ENCODE measurements at regions not wholly inside any gene's neighbourhood (a gene's known extent, or its start where the extent isn't known, plus 50 kb on each side); places are given as distances from the start of the nearest gene placed in this dataset.

DNA sequence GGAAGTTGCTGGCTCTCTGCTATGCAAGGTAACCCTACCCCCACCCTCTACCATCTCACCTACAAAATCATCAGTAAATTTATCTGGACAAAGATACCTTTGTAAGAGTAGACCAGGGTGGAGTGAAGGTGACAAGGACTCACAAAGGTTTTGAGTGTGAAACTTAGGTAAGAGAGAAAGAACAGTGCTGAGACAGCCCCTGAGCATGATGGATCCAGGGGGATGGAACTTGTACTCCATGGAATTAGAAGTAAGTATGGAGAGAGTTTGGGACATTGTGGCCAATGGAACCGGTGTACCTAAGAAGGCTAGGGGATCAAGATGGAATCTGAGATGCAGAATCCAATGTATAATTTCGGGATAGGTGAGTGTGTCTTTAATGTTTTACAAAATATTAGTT lies 153.0 kb upstream of the NSMCE3 start:
- Histone ChIP-seq H3K4me3 (ENCODE audit: low read depth, low read length) (no peak overlapping the region), H3K36me3 (ENCODE audit: insufficient read depth) (no peaks in the 10 kb centered on the region), H3K27ac (ENCODE audit: low read depth) (no peak overlapping the region), H3K4me1 (ENCODE audit: insufficient read depth) (no peaks in the 10 kb centered on the region)
- no peak for DNase-seq (ENCODE audit: extremely low spot score)
- WGBS: 95% methylated on average over 2 of the region's 2 CpGs

DNA sequence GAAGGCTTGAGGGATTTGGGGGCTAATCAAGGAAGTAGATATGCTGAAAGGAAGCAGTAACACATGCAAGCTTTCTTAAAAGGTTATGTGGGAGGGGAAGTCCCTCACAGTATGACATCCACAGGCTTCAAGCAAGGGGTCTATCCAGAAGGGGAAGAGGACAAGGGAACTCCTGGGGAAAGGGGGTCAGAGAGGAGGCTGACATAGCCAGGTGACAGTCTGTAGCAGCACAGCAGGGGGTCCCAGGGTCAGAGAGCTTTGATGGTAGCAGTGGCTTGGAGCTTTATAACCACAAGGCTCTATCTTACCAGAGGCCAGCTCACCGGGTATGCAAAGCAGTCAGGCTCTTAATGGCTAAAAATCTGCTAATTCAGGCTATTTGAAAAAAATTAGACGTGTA lies 150.6 kb upstream of the NSMCE3 start:
- WGBS: 78% methylated on average over 2 of the region's 2 CpGs
- DNase-seq (ENCODE audit: extremely low spot score): no peak
- Histone ChIP-seq H3K36me3 (ENCODE audit: insufficient read depth) (no peaks in the 10 kb centered on the region), H3K27ac (ENCODE audit: low read depth) (no peak overlapping the region), H3K4me1 (ENCODE audit: insufficient read depth) (no peaks in the 10 kb centered on the region), H3K4me3 (ENCODE audit: low read depth, low read length) (no peak overlapping the region)

DNA sequence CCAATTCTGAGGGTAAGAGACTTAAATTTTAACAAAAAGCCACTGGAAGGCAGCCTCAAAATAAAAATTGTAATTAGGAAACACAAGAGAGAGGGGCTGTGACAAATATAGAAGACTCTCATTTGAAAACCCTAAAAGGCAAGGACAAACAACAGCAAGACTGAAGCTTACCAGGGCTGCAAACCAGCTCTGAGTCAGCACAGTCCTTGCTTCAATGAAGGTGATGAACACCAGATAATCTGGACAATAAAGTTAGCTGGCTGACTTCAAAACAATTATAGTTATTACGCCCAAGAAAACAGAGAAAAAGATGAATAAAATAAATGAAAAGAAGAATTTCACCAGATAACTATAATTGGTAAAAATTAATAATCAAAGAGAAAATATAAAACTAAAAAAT lies 149.3 kb upstream of the NSMCE3 start:
- Histone ChIP-seq H3K4me1 (ENCODE audit: insufficient read depth) (no peaks in the 10 kb centered on the region), H3K27ac (ENCODE audit: low read depth) (no peak overlapping the region), H3K4me3 (ENCODE audit: low read depth, low read length) (no peak overlapping the region), H3K36me3 (ENCODE audit: insufficient read depth) (no peaks in the 10 kb centered on the region)
- 77% methylated on average over 1 of the region's 1 CpG for WGBS
- no peak for DNase-seq (ENCODE audit: extremely low spot score)

DNA sequence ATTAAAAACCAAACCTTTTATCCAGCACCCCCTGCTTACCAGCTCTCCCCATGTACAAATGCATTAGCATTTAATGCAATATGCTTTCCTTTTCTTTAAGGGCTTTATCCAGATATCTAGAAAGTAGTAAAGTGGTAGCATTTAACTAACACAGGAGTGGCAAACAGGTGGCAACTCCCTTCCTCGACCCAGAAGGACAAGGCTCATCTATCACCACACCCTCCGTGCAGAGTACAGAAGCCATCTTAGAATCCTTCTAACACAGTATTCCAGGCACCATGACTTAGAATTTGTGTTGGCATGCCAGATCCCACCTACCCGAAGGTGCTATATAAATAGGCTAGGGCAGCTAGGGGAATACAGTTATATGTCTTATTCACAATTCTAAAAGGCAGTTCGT lies 148.6 kb upstream of the NSMCE3 start:
- WGBS: 86% methylated on average over 4 of the region's 4 CpGs
- H3K36me3 ChIP-seq (ENCODE audit: insufficient read depth): no peaks in the 10 kb centered on the region
- no peak for DNase-seq (ENCODE audit: extremely low spot score)
- H3K27ac ChIP-seq (ENCODE audit: low read depth): no peak overlapping the region
- H3K4me3 ChIP-seq (ENCODE audit: low read depth, low read length): no peak overlapping the region
- no peaks in the 10 kb centered on the region for H3K4me1 ChIP-seq (ENCODE audit: insufficient read depth)

DNA sequence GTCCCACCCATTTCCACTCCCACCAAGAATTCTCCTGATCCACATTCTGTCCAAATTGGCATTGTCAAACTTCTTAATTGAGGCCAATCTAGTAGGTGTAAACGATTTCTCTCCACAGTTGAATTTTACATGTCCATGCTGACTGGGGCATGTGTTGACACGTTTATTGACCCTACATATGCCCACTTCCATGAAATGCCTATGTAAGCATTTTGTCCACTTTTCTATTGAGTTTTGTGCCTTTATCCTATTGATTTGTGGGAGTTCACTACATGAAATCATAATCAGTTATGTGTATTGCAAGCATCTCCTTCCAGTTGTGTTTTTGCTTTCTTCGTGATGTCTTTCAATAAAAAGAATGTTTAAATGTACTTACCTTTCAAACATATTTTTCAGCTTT lies 141.7 kb upstream of the NSMCE3 start:
- no peaks in the 10 kb centered on the region for H3K4me1 ChIP-seq (ENCODE audit: insufficient read depth)
- H3K27ac ChIP-seq (ENCODE audit: low read depth): no peak overlapping the region

DNA sequence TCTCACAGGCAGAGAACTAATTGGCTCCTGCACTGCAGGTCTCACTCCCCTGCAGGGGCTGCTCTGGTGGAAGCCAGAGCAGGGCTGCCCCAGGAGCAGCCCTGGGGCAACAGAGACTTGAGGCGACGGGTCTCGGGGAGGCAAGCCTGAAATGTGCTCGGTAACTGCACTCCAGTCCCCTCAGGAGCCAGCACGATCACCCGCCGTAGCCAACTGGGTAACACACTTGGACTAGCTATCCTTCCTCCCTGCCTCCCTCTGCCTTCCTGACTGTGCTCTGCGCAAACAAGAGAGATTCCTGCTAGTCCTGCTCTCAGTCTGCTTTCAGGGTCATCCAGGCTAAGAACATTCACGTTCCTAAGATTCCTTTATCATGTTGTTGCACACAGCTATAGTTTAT lies 140.7 kb upstream of the NSMCE3 start:
- H3K4me3 ChIP-seq (ENCODE audit: low read depth, low read length): no peak overlapping the region
- H3K4me1 ChIP-seq (ENCODE audit: insufficient read depth): no peaks in the 10 kb centered on the region
- 66% methylated on average over 9 of the region's 9 CpGs for WGBS

More for the DNA sequence above, 141.7 kb upstream of the NSMCE3 start:
- H3K36me3 ChIP-seq (ENCODE audit: insufficient read depth): no peaks in the 10 kb centered on the region
- H3K4me3 ChIP-seq (ENCODE audit: low read depth, low read length): no peak overlapping the region
- 88% methylated on average over 3 of the region's 3 CpGs for WGBS
- DNase-seq (ENCODE audit: extremely low spot score): no peak

DNA sequence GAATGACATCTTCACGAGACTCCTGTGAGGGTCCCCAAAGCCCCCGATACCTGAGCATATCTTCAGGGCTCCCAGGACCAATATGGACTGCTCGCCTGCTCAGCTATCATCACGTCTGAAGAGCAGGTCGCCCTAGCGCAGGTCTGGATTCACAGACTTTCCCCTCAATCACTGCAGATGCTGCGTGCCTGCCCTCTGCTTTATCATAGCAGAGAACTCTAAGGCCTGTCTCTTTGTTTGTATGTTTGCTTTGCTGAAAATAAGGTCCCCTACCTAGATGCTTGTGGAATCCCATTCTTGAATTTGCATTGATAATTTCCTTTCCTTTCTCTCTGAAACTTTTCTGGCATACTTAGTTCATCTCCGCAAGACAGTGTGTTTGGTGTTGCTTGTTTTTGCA lies 140.3 kb upstream of the NSMCE3 start:
- Histone ChIP-seq H3K36me3 (ENCODE audit: insufficient read depth) (no peaks in the 10 kb centered on the region), H3K4me3 (ENCODE audit: low read depth, low read length) (no peak overlapping the region), H3K27ac (ENCODE audit: low read depth) (no peak overlapping the region), H3K4me1 (ENCODE audit: insufficient read depth) (no peaks in the 10 kb centered on the region)
- no peak for DNase-seq (ENCODE audit: extremely low spot score)
- 77% methylated on average over 8 of the region's 8 CpGs for WGBS

More for the DNA sequence above, 140.7 kb upstream of the NSMCE3 start:
- DNase-seq (ENCODE audit: extremely low spot score): no peak
- H3K36me3 ChIP-seq (ENCODE audit: insufficient read depth): no peaks in the 10 kb centered on the region
- H3K27ac ChIP-seq (ENCODE audit: low read depth): no peak overlapping the region

DNA sequence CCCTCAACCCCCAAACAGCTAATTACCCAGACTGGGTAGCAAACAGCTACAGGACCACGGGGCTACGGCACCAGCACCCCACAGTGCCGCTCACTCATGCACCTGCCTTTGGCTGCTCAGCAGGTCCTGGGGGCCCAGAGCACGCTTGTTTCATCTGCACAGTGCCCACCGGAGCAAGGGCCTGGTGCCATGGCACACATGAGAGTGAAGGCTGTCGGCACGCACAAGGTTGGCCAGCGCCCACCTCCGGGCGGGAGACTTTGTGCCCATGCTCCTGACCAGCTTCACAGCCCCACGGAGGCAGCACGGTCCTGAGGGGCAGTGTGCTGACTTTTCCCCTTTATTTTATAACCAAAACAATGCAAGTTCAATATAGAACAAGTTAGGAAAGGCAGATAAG lies 135.9 kb upstream of the NSMCE3 start:
- Histone ChIP-seq H3K36me3 (ENCODE audit: insufficient read depth) (no peaks in the 10 kb centered on the region), H3K4me3 (ENCODE audit: low read depth, low read length) (no peak overlapping the region), H3K4me1 (ENCODE audit: insufficient read depth) (no peaks in the 10 kb centered on the region), H3K27ac (ENCODE audit: low read depth) (no peak overlapping the region)
- DNase-seq (ENCODE audit: extremely low spot score): no peak
- 87% methylated on average over 12 of the region's 12 CpGs for WGBS

DNA sequence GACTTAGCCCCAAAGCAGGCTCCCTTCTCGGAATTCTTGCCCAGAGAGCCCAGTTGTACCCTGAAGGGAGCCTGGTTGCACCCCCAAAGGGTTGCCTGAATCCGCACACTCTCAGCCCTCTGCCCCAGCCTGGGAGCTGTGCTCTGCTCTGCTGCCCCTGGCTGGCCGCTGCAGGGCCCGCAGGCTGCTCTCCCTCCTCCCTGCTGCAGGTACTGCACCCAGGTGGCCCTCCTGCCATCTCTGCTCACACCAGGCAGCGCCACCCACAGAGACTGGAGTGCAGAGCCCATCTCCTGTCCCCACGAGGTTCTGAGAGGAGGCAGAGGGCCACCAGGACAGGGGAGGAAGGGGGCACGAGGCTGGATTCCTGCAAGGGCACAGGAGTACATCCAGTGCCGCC lies 134.2 kb upstream of the NSMCE3 start:
- Histone ChIP-seq H3K4me3 (ENCODE audit: low read depth, low read length) (no peak overlapping the region), H3K27ac (ENCODE audit: low read depth) (no peak overlapping the region), H3K36me3 (ENCODE audit: insufficient read depth) (no peaks in the 10 kb centered on the region), H3K4me1 (ENCODE audit: insufficient read depth) (no peaks in the 10 kb centered on the region)
- DNase-seq (ENCODE audit: extremely low spot score): no peak
- WGBS: 67% methylated on average over 8 of the region's 8 CpGs

DNA sequence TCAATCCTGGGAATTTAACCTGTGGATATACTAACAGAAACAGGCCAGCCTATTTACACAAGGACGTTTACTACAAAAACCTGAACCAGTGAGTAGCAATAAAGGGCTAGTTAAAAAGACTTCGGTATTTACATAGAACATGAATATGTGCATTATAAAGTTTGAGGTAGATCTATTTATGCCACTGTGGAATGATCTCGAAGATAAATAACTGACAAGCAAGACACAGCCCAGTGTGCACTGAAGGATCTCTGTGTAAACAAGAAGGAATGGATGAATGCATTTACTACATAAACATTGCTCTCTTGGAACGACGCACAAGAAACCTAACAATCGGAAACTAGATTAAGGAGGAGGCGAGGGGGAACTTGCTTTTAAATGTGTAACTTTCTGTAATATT lies 132.0 kb upstream of the NSMCE3 start:
- no peaks in the 10 kb centered on the region for H3K36me3 ChIP-seq (ENCODE audit: insufficient read depth)
- no peaks in the 10 kb centered on the region for H3K4me1 ChIP-seq (ENCODE audit: insufficient read depth)
- no peak overlapping the region for H3K27ac ChIP-seq (ENCODE audit: low read depth)
- 18% methylated on average over 7 of the region's 7 CpGs for WGBS
- DNase-seq (ENCODE audit: extremely low spot score): no peak
- H3K4me3 ChIP-seq (ENCODE audit: low read depth, low read length): no peak overlapping the region

DNA sequence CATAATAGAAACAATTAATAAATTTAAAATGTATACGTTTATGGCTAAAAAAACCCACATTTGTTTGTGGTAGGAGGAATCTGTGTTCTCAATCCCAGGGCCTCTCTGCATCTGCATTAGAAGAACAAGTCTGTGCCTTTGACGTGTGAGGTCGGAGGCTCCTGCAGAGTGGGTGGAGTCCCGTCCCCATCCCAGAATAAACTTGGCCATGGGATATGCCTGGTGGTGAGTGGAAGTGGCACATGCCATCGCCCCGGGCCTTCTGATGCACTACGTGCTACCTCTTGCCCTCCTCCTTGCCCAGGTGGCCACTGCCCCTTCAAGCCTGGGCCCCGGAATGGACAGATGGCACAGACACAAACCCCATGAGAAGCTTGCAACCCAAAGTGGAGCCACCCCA lies 131.1 kb upstream of the NSMCE3 start:
- no peak for DNase-seq (ENCODE audit: extremely low spot score)
- 82% methylated on average over 8 of the region's 8 CpGs for whole genome bisulfite sequencing
- no peaks in the 10 kb centered on the region for H3K4me1 ChIP-seq (ENCODE audit: insufficient read depth)

DNA sequence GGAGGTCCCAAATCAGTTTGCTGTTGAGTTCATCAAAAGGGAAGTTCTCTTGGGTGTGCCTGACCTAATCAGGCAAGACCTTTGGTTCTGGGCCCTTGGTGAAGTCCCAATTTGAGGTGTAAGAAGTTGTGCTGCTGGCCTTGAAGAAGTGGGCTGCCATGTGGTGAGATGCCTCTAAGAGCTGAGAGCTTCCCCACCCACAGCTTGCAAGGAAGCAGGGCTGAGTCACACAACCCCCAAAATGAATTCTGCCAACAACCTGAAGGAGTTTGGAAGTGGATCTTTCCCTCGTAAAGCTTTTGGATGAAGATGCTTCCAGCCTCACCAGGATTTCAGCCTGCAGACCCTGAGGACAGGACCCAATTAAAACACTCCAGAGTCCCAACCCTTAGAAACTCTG lies 129.3 kb upstream of the NSMCE3 start:
- no peak for DNase-seq (ENCODE audit: extremely low spot score)
- Histone ChIP-seq H3K27ac (ENCODE audit: low read depth) (no peak overlapping the region), H3K4me1 (ENCODE audit: insufficient read depth) (no peaks in the 10 kb centered on the region), H3K4me3 (ENCODE audit: low read depth, low read length) (no peak overlapping the region), H3K36me3 (ENCODE audit: insufficient read depth) (no peaks in the 10 kb centered on the region)
- WGBS: 63% methylated on average over 1 of the region's 1 CpG

More for the DNA sequence above, 131.1 kb upstream of the NSMCE3 start:
- Histone ChIP-seq H3K36me3 (ENCODE audit: insufficient read depth) (no peaks in the 10 kb centered on the region), H3K4me3 (ENCODE audit: low read depth, low read length) (no peak overlapping the region), H3K27ac (ENCODE audit: low read depth) (no peak overlapping the region)

DNA sequence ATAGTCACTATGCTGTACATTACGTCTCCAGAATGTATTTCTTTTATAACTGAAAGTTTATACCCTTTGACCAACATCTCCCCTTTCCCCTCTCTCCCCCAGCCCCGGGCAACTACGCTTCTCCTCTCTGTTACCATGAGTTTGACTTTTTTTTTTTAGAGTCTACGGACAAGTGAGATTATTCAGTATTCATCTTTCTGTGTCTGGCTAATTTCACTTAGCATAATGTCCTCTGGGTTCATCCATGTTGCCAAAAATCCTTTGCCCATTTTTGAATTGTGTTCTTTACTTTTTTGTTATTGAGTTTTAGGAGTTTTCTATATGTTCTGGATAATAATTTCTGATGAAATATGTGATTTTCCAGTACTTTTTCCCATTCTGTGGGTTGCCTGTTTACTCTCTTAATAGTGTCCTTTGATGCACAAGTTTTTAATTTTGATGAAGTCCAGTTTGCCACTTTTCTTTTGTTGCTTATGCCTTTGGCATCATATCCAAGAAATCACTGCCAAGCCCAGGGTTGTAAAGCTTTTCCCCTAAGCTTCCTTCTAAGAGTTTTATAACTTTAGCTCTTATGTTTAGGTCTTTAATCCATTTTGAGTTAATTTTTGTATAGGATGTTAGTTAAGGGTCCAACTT lies 126.7 kb upstream of the NSMCE3 start:
- Histone ChIP-seq H3K4me1 (ENCODE audit: insufficient read depth) (no peaks in the 10 kb centered on the region), H3K27ac (ENCODE audit: low read depth) (no peak overlapping the region), H3K4me3 (ENCODE audit: low read depth, low read length) (no peak overlapping the region), H3K36me3 (ENCODE audit: insufficient read depth) (no peaks in the 10 kb centered on the region)
- no peak for DNase-seq (ENCODE audit: extremely low spot score)
- 55% methylated on average over 4 of the region's 4 CpGs for WGBS

DNA sequence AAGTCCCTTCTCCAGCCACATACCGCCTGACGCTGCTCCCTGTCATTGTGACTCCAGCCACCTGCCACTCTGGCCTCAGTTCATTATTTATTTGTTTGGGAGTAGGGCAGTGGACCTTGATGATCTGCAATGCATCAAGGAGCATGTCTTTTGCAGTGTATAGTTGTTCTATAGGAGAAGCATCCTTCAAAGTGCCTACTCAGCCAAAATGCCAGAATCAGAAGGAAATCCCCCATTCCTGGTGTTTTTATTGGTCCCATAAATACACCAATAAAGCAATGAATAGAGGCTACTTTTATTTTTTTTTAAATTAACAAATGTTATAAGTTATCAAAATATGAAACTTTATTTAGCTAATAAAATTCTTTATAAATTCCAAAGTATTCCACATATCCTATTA lies 123.8 kb upstream of the NSMCE3 start:
- 84% methylated on average over 2 of the region's 2 CpGs for WGBS
- Histone ChIP-seq H3K36me3 (ENCODE audit: insufficient read depth) (no peaks in the 10 kb centered on the region), H3K27ac (ENCODE audit: low read depth) (no peak overlapping the region), H3K4me1 (ENCODE audit: insufficient read depth) (no peaks in the 10 kb centered on the region), H3K4me3 (ENCODE audit: low read depth, low read length) (no peak overlapping the region)
- DNase-seq (ENCODE audit: extremely low spot score): no peak

DNA sequence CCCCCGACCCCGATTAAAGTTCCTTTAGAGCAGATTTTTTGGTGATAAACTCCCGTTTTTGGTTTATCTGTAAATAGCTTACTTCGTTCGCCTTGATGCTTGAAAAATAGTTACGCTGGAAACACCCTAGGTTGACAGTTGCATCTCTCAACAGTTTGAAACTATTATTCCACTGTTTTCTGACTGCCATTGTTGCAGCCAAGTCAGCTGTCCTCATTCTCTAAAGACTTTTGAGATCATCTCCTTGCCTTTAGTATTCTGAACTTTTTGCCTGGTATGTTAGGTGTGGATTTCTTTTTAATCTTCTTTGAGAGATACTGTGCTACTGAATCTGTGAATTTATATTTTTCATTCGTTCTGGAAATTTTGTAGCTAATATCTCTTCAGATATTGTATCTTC lies 122.7 kb upstream of the NSMCE3 start:
- 91% methylated on average over 7 of the region's 7 CpGs for WGBS
- no peaks in the 10 kb centered on the region for H3K36me3 ChIP-seq (ENCODE audit: insufficient read depth)

More for the DNA sequence above, 122.7 kb upstream of the NSMCE3 start:
- DNase-seq (ENCODE audit: extremely low spot score): no peak
- H3K27ac ChIP-seq (ENCODE audit: low read depth): no peak overlapping the region
- H3K4me3 ChIP-seq (ENCODE audit: low read depth, low read length): no peak overlapping the region
- no peaks in the 10 kb centered on the region for H3K4me1 ChIP-seq (ENCODE audit: insufficient read depth)

Data from urinary bladder (tissue), 3 donors.